ENCODE measurements at regions not wholly inside any gene's neighbourhood (a gene's known extent, or its start where the extent isn't known, plus 50 kb on each side); places are given as distances from the start of the nearest gene placed in this dataset.

- peak overlapping the region; percentile 55 for H3K4me2 ChIP-seq
- H3K4me1 ChIP-seq (ENCODE audit: control insufficient read depth in 1 of 2, insufficient read depth in 2 of 2, low read depth in 1 of 2, low read length in 1 of 2) = peaks cover 0 to 4% of the 10 kb centered on the region in 2 experiments; a peak in 1 of 4 replicates
- H4K20me1 ChIP-seq (ENCODE audit: insufficient read depth) = no peaks in the 10 kb centered on the region
- peak overlapping the region; percentile 27 to 50; a peak in 3 of 4 replicates for H3K4me3 ChIP-seq (ENCODE audit: low read depth in 2 of 2, low read length in 1 of 2)
- H3K79me2 ChIP-seq (ENCODE audit: insufficient read depth) = no peaks in the 10 kb centered on the region
- H3K9me3 ChIP-seq = no peaks in the 10 kb centered on the region
- TF ChIP-seq MAX (IDR thresholded peaks at IDR 0.05; ENCODE audit: low read depth) (peak; percentile 38; the same call in 1 of the 2 replicates), ELF1 (IDR thresholded peaks at IDR 0.05) (no peak), FOSL2 (IDR thresholded peaks at IDR 0.05; ENCODE audit: borderline replicate concordance, low read depth) (no peak), NRF1 (IDR thresholded peaks at IDR 0.05; ENCODE audit: low read depth, low read length) (peak; percentile 65), JUND (IDR thresholded peaks at IDR 0.05) (no peak), SMC3 (IDR thresholded peaks at IDR 0.05; ENCODE audit: low read depth, low read length) (no peak), YY1 (IDR thresholded peaks at IDR 0.05; ENCODE audit: low read depth) (no peak)
- TF ChIP-seq, protein P1, sequence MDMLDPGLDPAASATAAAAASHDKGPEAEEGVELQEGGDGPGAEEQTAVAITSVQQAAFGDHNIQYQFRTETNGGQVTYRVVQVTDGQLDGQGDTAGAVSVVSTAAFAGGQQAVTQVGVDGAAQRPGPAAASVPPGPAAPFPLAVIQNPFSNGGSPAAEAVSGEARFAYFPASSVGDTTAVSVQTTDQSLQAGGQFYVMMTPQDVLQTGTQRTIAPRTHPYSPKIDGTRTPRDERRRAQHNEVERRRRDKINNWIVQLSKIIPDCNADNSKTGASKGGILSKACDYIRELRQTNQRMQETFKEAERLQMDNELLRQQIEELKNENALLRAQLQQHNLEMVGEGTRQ (IDR thresholded peaks at IDR 0.05; ENCODE audit: borderline replicate concordance, low read depth, low read length) = no peak
- CTCF ChIA-PET = no interaction called here
- 40% methylated on average over 41 of the region's 55 CpGs for WGBS (ENCODE audit: low lambda C conversion rate)
- POLR2A ChIA-PET = no interaction called here
- H3F3A ChIP-seq (replicated peaks; ENCODE audit: insufficient read depth) = no peaks in the 10 kb centered on the region
- no peak overlapping the region for H2AFZ ChIP-seq (ENCODE audit: low read depth)
- no peak overlapping the region for H3K9ac ChIP-seq
- H3K36me3 ChIP-seq (replicated peaks in 1 of 2; ENCODE audit: control insufficient read depth in 1 of 2, insufficient read depth in 2 of 2, low read length in 1 of 2) = no peaks in the 10 kb centered on the region
- peak; percentile 62 for DNase-seq
- no peak overlapping the region for H3K27ac ChIP-seq (ENCODE audit: low read depth in 2 of 2, low read length in 1 of 2)
- peaks cover 44% of the 10 kb centered on the region for H3K27me3 ChIP-seq (ENCODE audit: insufficient read depth)
- no peaks in the 10 kb centered on the region for H3K9me2 ChIP-seq
Measured at GRCh38 chr12:34354239-34355200, 332.2 kb downstream of the ALG10 start.

GRCh38 chr12:34356233-34356987 lies 334.1 kb downstream of the ALG10 start:
- H3K27ac ChIP-seq (ENCODE audit: low read depth in 2 of 2, low read length in 1 of 2) = no peak overlapping the region
- H2AFZ ChIP-seq (ENCODE audit: low read depth) = peak overlapping the region; percentile 56; the same call in 1 of the 2 replicates
- H3K79me2 ChIP-seq (ENCODE audit: insufficient read depth) = no peaks in the 10 kb centered on the region
- ChIA-PET POLR2A (no interaction called here), CTCF (no interaction called here)
- TF ChIP-seq RXRA (IDR thresholded peaks at IDR 0.05; ENCODE audit: borderline replicate concordance, low read depth) = no peak
- TF ChIP-seq, protein P2, sequence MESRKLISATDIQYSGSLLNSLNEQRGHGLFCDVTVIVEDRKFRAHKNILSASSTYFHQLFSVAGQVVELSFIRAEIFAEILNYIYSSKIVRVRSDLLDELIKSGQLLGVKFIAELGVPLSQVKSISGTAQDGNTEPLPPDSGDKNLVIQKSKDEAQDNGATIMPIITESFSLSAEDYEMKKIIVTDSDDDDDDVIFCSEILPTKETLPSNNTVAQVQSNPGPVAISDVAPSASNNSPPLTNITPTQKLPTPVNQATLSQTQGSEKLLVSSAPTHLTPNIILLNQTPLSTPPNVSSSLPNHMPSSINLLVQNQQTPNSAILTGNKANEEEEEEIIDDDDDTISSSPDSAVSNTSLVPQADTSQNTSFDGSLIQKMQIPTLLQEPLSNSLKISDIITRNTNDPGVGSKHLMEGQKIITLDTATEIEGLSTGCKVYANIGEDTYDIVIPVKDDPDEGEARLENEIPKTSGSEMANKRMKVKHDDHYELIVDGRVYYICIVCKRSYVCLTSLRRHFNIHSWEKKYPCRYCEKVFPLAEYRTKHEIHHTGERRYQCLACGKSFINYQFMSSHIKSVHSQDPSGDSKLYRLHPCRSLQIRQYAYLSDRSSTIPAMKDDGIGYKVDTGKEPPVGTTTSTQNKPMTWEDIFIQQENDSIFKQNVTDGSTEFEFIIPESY (IDR thresholded peaks at IDR 0.05; ENCODE audit: borderline replicate concordance, low read depth) = no peak
- no peak for TF ChIP-seq USF1 (IDR thresholded peaks at IDR 0.05; ENCODE audit: borderline replicate concordance, low read depth)
- TF ChIP-seq CHD2 (IDR thresholded peaks at IDR 0.05; ENCODE audit: low read length, partially characterized antibody) = no peak
- peak; percentile 44 for TF ChIP-seq NRF1 (IDR thresholded peaks at IDR 0.05; ENCODE audit: low read depth, low read length)
- peak overlapping the region; percentile 19 to 30; a peak in 1 of 4 replicates for H3K4me3 ChIP-seq (ENCODE audit: low read depth in 2 of 2, low read length in 1 of 2)
- WGBS (ENCODE audit: low lambda C conversion rate) = 13% methylated on average over 12 of the region's 39 CpGs
- H3F3A ChIP-seq (replicated peaks; ENCODE audit: insufficient read depth) = no peaks in the 10 kb centered on the region
- H3K9me3 ChIP-seq = no peaks in the 10 kb centered on the region
- H3K36me3 ChIP-seq (replicated peaks in 1 of 2; ENCODE audit: control insufficient read depth in 1 of 2, insufficient read depth in 2 of 2, low read length in 1 of 2) = no peaks in the 10 kb centered on the region
- H3K9ac ChIP-seq = no peak overlapping the region
- peak overlapping the region; percentile 54 for H3K4me2 ChIP-seq
- H4K20me1 ChIP-seq (ENCODE audit: insufficient read depth) = no peaks in the 10 kb centered on the region
- DNase-seq = no peak
- peaks cover 0 to 4% of the 10 kb centered on the region in 2 experiments; a peak in 1 of 4 replicates for H3K4me1 ChIP-seq (ENCODE audit: control insufficient read depth in 1 of 2, insufficient read depth in 2 of 2, low read depth in 1 of 2, low read length in 1 of 2)
- peaks cover 54% of the 10 kb centered on the region for H3K27me3 ChIP-seq (ENCODE audit: insufficient read depth)
- H3K9me2 ChIP-seq = no peaks in the 10 kb centered on the region
